ENCODE measurements at regions not wholly inside any gene's neighbourhood (a gene's known extent, or its start where the extent isn't known, plus 50 kb on each side); places are given as distances from the start of the nearest gene placed in this dataset.

DNA sequence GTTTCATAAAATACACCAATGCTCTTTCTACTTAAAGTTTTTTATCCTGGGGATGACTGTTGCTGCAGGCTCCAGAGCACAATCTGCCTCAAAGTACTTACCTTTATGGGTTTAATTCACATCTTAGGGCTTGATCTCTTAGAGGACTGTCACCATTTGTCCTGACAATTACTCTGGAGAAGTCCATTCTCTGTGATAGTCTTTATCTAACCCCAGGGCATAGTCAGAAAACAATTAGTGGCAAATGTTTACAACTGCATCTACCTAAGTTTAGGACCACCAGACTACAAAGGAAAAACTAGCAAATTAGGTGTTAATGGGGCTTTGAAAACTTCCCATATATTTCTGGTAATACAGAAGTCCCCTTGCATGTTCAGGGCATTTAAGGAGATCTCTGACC, 973.5 kb downstream of the JRKL start:
- no peak for DNase-seq (ENCODE audit: low read depth)

DNA sequence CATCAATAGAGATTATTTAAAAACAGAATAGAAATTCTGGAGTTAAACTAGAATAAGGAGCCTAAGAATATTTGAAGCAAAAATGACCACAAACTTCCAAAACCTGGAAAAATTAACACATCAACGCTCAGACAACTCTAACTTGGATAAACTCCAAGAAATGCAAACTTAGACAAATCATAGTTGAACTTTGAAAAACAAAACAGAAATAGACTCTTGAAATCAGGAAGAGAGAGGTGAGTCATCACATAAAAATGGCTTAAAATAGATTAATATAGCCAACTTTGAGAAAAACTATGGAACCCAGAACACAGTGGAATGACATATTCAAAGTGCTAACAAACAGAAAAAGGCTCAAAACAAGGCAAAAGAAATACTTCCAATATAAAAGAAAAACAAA, 974.2 kb downstream of the JRKL start:
- no peak for DNase-seq (ENCODE audit: low read depth)

DNA sequence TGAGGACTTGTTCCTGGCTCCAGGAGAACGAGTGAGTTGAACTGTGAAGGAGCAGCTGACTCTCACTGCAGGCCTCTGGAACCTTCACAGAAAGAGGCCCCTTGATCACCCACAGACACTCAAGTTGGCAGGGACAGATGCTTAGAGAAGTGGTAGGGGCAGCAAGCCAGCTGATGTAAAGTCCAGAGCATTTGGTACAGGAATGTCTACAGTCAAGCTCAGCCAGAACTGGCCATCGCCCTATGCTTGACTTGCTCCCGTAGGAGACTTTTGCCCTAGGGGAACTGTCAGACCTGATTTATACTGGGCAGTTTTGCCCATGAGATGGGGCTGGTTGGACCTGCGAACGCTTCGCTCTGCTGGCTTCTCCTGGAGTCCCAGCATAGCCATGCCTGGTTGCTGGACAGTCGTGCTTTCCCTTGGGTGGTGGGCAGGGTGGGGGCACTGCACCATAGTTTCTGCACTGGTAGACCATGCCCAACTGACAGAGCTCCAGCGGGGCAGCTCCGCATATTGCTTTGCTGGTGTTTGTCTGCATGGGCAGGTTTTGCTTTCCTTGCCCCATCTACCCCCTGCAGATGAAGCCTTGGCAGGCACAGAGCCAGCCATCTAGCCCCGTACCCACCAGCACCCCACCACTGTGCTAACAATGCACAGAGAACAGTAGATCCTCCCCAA, 977.7 kb downstream of the JRKL start:
- no peak for DNase-seq (ENCODE audit: low read depth)

DNA sequence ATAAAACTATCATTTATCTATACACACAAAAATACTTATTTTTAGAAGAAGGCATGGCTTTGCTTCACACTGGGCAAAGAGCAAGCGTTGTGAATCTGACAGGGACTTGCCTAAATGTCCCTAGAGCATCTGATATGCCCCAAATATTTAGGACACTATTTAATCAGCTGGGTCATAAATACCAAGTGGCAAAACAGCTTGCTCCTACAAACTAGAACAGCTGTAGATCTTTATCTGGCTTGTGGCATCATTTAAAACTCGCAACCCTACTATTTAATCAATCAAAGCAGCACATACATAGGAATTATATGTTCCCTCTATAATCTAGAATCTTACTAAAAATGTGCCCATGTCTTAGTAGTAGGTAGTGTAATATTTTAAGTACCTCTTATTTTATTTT, 999.5 kb downstream of the JRKL start:
- no peak for DNase-seq (ENCODE audit: low read depth)

DNA sequence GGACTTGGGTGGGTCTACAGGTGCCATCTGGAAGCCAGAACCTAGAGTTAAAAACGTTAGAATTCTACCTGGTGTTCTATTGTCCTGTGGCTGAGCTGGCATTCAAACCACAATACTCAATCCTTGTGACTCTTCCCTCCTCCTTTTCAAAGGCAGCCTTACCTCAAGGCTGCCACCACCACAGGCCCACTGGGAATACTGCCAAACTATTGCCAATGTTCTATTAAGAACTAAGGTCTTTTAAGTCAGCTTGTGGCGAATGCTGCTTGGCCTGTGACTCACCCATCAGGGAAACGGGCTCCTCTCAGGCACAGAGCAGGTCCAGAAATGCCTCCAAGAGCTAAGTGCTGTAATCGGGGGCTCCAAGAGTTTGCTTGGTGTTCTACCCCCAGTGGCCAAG, 1008.4 kb downstream of the JRKL start:
- DNase-seq (ENCODE audit: low read depth) = no peak

DNA sequence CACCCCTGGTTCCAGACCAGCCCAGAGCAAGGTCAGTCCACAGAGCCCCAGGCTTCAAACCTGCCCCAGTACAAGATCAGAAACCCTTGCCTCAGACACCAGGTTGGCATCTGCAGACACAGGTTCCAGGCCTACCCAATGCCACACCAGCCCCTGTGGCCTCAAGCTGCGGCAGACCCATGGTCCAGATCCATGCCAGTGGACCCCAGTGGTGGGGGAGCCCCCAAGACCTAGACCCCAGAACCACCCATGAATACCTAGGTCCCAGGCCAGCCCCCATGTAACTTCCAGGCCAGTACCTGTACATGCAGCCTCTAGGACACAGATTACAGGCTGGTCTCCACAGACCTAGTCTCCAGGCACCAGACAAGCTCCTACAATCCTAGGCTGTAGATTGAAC, 1019.3 kb downstream of the JRKL start:
- DNase-seq (ENCODE audit: low read depth) = no peak

DNA sequence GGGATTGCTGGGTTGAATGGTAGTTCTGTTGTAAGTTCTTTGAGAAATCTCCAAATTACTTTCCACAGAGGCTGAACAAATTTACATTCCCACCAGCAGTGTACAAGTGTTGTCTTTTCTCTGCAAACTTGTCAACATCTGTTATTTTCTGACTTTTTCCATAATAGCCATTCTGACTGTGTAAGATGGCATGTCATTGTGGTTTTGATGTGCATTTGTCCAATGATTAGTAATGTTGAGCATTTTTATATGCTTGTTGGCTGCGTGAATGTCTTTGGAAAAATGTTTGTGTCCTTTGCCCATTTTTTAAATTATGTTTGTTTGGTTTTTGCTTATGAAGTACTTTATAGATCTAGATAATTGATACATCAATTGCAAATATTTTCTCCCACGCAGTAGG, 1025.0 kb downstream of the JRKL start:
- DNase-seq (ENCODE audit: low read depth) = no peak

DNA sequence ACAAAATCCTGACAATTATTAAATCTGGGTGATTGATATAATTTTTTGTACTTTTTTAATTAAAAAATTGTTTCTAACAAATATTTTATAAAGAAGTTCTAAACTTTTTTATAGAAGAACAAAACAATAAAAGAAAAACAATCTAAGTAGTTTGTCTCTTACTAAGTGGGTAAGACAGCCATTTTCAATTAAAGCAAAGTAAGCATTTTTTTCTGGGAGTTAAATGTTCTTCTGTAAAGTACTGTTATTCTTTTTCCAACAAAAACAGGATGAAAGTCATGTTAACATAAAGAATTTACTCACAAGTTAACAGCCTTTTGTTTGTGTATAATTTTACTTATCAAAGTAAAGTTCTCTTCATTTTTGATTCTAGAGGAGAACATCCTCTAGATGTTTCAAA, 1029.9 kb downstream of the JRKL start:
- no peak for DNase-seq (ENCODE audit: low read depth)

DNA sequence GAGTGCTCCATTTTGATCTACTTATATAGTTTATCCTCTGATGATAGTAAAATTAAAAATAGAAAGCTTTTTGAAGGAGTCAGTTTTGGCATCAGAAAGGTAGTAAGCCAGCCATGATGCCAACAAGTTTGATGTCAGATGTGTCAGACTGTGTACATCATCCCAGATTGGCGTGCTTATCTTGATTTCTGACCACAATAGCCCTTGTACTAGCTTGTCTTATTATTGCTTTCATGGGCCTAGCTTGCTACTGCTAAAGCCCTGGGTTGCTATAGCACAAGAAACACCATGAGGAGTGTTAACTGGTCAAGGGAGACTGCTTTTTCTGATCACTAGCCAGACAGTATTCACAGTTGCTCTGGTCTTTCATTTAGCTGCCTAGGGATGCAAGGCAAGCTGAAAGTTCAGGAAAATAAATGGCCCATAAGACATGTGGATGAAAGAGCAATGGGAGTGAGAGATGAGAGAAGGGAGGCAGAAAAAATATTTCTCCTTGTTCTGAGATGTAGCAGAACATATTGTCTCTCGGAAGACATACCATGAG, 1038.5 kb downstream of the JRKL start:
- DNase-seq (ENCODE audit: low read depth) = no peak

DNA sequence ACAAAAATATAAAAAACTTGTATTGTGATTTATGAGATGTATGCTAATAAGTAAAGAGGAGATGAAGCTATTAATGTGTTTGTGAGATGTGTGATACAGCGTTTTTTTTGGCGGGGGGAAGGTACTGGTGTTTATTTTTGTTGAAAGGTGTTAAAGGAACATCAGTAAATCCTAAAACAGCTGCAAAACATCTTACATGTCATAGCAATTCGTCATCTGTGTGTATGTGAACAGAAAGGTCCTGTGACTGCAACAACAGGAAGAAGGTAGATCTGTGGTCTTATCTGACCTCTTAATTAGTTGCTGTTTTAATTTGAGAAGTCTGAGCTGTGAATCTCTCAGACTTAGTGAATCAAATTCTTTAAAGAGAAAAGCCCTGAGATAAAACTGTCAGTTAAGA, 1041.1 kb downstream of the JRKL start:
- DNase-seq (ENCODE audit: low read depth) = no peak

DNA sequence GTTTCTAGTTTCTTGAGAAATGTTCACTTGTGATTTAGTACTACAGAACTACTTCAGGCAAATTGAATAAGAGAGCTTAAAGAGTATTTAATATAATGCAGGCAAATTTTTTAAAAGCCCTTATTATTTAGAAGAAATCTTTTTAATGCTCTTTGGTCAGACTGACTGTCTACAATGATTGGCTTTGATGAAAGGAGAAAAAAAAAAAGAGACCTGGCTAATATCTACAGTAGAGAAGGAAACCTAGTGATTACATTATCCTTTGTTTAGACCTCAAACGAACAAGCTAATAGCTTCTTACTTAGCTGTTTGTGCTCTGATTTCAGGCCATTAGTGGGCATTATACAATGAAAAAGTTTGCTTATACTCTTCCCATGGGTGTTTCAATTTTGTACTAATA, 1043.1 kb downstream of the JRKL start:
- no peak for DNase-seq (ENCODE audit: low read depth)

DNA sequence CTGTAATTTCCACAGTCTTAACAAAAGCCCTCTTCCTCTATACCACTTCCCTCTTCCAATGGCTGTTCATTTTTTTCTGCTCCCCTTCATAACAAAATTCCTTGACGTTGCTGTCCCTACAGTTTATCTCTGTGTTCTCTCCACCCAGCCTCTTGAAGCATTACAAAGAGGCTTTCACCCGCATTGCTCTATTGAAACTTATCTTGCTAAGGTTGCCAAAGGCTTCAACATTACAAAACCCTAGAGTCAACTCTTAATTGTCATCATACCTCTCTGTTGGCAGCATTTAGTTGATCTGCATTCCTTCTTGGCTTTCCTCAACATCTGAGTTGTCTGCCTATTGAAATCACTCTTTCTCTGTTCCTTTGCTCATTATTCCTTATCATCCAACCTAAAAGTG, 1055.7 kb downstream of the JRKL start:
- no peak for DNase-seq (ENCODE audit: low read depth)

DNA sequence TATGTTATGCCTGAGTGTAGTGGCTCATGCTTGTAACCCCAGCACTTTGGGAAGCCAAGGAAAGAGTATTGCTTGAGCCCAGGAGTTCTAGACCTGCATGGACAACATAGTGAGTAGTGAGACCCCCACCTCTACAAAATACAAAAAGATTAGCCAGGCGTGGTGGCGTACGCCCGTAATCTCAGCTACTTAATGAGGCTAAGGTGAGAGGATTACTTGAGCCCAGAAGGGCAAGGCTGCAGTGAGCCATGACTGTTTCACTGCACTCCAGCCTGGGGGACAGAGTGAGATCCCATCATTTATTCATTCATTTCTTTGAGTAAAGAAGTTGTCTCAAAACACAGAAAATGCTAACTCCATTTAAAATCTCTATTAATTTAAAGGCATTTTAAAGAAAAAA, 1061.6 kb downstream of the JRKL start:
- no peak for DNase-seq (ENCODE audit: low read depth)

DNA sequence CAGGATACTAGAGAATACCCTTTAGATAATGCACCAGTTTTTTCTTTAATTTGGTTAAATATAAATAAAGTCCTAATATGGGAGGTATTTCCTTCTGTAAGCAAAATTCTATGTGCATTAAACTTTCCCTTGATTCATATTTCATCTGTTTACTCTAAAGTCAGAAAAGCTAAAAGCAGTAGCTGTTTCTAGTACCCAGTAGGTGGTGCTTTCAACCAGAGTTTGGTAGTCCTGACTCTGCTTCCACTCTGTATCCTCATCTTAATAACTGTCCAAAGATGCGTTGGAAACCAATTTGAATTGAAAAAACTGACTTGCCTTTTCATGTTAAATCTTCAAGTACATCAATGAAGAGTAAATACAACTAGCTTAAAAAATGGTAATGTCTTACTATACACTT, 1065.2 kb downstream of the JRKL start:
- DNase-seq (ENCODE audit: low read depth) = no peak

DNA sequence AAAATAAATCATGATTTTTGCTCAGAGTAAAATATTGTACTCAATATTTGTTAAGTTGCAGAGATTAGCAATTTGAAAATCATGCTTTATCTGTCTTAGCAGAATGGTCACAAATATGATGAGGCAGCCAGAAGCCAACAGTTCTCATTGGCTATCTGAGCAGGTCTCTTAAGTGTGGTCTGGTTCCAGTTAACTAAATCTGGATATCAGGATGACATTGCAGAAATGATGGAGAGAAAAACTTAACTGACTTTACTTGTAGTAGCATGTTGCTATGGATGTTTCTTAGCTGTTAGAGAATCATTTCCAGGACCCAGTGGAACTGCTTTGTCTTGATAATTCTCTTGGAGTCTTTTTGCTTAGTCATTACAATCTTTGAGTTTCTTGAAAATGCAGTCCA, 1070.3 kb downstream of the JRKL start:
- no peak for DNase-seq (ENCODE audit: low read depth)

DNA sequence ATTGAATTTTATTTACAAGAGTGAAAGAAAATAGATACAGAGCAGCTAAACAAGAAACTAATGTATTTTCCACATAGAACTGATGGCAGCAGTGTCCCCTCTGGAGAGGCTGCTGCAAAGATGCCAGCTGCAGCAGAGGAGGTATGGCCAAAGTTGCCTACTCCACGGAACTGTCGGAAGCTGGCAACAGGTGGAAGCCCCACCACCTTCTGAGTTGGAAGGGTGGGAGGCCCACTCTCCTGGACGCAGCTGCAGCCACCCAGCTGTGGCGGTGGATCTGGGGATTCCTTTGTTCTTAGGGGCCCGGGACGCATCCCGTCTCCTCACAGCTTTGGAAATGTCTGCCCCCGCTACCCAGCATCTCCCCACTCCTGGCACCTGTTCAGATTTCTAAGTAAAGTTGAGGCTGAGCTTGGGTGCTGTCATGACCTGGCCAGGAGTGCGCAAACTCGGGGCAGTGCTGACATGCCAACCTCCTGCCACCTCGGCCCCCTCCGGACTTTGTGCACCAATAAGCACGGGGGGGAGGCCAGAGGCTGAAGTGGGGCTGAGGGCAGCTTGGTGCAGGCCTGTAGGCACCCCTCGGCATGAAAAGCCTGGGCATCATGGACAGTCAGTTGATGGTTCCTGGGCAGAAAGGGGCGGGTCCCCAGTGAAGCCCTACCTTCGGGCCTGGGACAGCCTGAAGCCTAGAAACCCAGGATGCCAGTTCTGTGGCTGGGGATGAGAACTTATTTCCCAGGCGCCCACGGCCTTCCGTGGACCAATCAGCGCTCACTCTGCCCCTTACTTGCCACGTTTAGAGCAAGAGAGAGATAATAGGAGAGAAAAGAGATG, 1071.4 kb downstream of the JRKL start:
- DNase-seq (ENCODE audit: low read depth) = no peak

DNA sequence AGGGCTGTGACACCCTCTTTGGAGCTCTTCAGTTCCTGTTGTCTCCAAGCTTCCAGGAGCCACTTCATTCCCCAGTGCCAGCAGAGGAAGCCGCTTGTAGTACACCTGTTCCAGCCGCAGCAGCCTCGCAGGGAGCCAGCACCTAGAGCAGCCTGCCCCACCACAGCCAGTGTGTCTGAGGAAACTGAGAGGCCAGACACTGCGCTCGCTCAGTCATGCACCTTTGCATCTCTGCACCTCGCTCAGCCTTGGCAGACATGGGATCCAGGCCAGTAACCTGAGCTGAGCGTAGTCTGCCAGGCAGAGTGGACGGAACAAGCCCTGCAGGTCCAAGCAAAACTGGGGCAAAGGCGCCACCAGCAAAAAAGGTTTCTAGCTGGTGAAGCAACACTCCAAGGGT, 1072.1 kb downstream of the JRKL start:
- DNase-seq (ENCODE audit: low read depth) = no peak

DNA sequence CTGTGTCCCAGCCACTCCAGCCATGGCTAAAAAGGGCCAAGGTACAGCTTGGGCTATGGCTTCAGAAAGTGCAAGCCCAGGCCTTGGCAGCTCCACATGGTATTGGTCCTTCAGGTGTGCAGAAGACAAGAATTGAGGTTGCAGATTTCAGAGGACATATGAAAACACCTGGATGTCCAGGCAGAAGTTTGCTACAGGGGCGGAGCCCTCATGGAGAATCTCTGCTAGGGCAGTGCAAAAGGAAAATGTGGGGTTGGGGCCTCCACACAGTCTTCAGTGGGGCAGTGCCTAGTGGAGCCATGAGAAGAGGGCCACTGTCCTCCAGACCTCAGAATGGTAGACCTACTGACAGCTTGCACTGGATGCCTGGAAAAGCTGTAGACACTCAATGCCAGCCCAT, 1074.1 kb downstream of the JRKL start:
- DNase-seq (ENCODE audit: low read depth) = no peak

DNA sequence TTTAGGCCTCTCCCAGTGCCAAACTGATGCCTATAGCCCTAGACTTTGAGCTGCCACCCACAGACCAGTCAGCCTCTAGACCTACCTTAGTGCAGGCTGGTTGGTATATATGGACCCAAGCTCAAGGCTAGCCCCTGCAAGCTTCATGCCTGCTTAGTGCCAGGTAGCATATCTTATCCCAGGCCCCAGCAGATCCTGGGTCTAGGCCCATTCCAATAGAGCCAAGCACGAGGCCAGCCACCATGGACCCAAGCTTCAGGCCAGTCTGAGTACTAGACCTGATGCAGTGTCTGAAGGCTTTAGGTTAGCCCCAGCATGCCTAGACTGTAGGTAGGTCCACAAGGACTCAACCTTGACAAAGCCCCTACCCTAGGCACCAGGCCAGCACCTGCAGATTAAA, 1081.7 kb downstream of the JRKL start:
- no peak for DNase-seq (ENCODE audit: low read depth)

DNA sequence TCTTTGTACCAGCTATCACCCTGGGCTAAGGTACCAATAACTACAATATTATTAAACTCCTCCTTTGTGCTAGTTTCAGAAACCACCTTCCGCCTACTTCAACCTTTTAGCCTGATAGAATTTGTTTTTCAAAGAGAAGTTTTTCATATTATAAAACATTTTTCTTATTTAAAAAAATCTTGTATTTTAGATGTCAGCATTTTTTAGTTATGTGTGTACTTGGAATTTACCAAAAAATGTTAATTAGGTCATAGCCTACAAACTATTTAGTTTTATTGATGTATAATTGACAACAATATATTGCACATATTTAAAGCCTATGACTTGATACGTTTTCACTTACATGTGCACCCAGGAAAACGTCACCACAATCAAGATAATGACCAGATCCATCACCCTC, 1097.6 kb downstream of the JRKL start:
- DNase-seq (ENCODE audit: low read depth) = no peak

DNA sequence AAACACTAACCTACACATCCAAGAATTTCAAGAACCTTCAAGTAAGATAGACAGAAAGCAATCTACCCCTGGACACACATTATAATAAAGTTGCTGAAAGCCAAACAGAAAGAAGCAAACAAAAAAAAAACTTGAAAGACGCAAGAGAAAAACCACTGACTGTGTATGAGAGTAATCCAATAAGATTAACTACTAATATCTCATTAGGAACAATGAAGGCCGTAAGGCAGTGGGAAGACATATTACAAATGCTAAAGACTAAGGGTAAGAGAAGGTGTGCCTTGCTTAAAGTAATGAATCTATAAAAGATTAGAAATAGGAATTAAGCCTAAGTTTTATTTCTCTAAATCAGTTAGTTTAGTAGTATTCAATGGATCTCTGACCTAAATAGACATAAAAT, 1109.1 kb downstream of the JRKL start:
- DNase-seq (ENCODE audit: low read depth) = no peak

DNA sequence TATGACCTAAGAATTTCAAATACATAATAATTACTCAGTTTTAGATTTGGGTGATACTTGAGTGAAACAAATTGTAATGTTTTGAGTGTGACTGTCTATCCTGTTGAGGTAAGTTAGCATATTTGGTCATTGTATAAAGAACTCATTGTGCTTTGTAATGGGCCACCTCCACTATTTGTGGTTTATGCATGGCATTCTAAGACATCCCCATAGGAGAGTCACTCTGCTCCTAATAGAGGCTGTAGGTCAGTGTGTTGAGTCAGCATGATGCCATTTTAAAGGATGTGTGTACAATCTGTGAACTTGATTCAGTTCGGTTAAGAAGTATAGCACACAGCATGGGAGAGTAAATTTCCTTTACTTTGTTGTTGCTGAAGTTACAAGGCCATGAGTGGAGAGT, 1112.4 kb downstream of the JRKL start:
- no peak for DNase-seq (ENCODE audit: low read depth)

All from myocyte (in vitro differentiated cells).